ENCODE measurements at regions not wholly inside any gene's neighbourhood (a gene's known extent, or its start where the extent isn't known, plus 50 kb on each side); places are given as distances from the start of the nearest gene placed in this dataset.

DNA sequence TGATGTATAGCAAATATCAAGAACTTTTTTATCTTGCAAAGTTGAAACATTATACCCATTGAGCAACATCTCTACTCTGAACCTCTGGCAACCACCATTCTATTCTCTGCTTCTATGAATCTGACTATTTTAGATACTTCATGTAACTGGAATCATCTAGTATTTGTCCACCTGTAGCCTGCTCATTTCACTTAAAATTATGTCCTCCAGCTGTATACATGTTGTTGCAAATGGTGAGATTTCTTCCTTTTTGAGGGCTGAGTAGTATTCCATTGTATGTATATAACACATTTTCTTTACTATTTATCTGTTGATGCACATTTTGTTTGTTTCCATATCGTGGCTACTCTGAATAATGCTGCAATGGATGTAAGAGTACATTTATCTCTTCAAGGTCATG is 476.3 kb upstream of the LRRC4C start:
- DNase-seq (ENCODE audit: insufficient read length, low spot score): no peak
- no peak for FAIRE-seq
- no peak for TF ChIP-seq SPI1 (IDR thresholded peaks at IDR 0.05; ENCODE audit: low read depth, low read length)
- TF ChIP-seq POLR2A (IDR thresholded peaks at IDR 0.05; ENCODE audit: low read depth, low read length): no peak
- no peak for TF ChIP-seq POLR2AphosphoS5 (IDR thresholded peaks at IDR 0.05; ENCODE audit: low read depth, low read length)
- TF ChIP-seq POU2F2 (IDR thresholded peaks at IDR 0.05; ENCODE audit: low read depth, low read length): no peak
- TF ChIP-seq PAX5 (IDR thresholded peaks at IDR 0.05; ENCODE audit: insufficient read depth, low read length, severe bottlenecking): no peak
- TF ChIP-seq TAF1 (IDR thresholded peaks at IDR 0.05; ENCODE audit: low read depth, low read length): no peak

- DNase-seq (ENCODE audit: insufficient read length, low spot score) (no peak), FAIRE-seq (no peak)
- TF ChIP-seq POU2F2 (IDR thresholded peaks at IDR 0.05; ENCODE audit: low read depth, low read length) (no peak), POLR2AphosphoS5 (IDR thresholded peaks at IDR 0.05; ENCODE audit: low read depth, low read length) (no peak), SPI1 (IDR thresholded peaks at IDR 0.05; ENCODE audit: low read depth, low read length) (no peak), POLR2A (IDR thresholded peaks at IDR 0.05; ENCODE audit: low read depth, low read length) (no peak), PAX5 (IDR thresholded peaks at IDR 0.05; ENCODE audit: insufficient read depth, low read length, severe bottlenecking) (no peak), TAF1 (IDR thresholded peaks at IDR 0.05; ENCODE audit: low read depth, low read length) (no peak)
Measured at GRCh38 chr11:41943656-41944055, 484.2 kb upstream of the LRRC4C start.

- no peak for FAIRE-seq
- no peak for DNase-seq (ENCODE audit: insufficient read length, low spot score)
- TF ChIP-seq POLR2AphosphoS5 (IDR thresholded peaks at IDR 0.05; ENCODE audit: low read depth, low read length) (no peak), TAF1 (IDR thresholded peaks at IDR 0.05; ENCODE audit: low read depth, low read length) (no peak), POLR2A (IDR thresholded peaks at IDR 0.05; ENCODE audit: low read depth, low read length) (no peak), PAX5 (IDR thresholded peaks at IDR 0.05; ENCODE audit: insufficient read depth, low read length, severe bottlenecking) (no peak), SPI1 (IDR thresholded peaks at IDR 0.05; ENCODE audit: low read depth, low read length) (no peak), POU2F2 (IDR thresholded peaks at IDR 0.05; ENCODE audit: low read depth, low read length) (no peak)
Measured at GRCh38 chr11:41947392-41947791, 487.9 kb upstream of the LRRC4C start.

DNA sequence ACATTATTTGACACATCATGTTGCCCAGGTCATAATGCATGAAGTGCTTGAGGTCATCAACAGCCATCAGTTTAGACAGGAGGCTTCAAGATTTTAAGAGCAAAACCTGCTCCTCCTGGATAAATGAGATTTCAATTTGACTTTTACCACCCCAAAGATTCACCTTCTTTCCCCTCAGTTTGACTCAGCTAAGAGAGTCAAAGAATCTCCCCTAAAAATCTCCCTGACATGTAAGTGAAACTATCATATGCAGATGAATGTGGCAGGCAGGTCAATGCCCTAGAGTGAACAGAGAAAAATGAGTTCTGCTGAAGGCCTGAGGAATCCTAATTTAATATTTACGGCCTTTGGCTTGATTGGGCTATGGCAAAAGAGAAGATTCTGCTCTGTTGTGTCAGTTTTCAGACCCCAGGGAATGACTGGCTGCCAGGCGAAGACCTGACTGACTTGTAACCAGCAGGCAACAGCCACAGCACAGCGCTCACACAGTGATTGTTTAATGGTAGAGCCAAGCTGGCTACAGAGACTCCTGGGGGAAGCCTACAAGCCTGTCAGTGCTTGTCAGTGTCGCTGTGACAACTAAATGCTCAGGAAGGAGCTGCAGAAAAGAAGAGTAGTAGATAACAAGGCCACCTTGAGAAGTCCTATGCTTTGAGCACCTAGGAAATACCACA is 491.2 kb upstream of the LRRC4C start:
- FAIRE-seq (no peak), DNase-seq (ENCODE audit: insufficient read length, low spot score) (no peak)
- TF ChIP-seq POU2F2 (IDR thresholded peaks at IDR 0.05; ENCODE audit: low read depth, low read length) (no peak), SPI1 (IDR thresholded peaks at IDR 0.05; ENCODE audit: low read depth, low read length) (no peak), TAF1 (IDR thresholded peaks at IDR 0.05; ENCODE audit: low read depth, low read length) (no peak), PAX5 (IDR thresholded peaks at IDR 0.05; ENCODE audit: insufficient read depth, low read length, severe bottlenecking) (no peak), POLR2AphosphoS5 (IDR thresholded peaks at IDR 0.05; ENCODE audit: low read depth, low read length) (no peak), POLR2A (IDR thresholded peaks at IDR 0.05; ENCODE audit: low read depth, low read length) (no peak)

DNA sequence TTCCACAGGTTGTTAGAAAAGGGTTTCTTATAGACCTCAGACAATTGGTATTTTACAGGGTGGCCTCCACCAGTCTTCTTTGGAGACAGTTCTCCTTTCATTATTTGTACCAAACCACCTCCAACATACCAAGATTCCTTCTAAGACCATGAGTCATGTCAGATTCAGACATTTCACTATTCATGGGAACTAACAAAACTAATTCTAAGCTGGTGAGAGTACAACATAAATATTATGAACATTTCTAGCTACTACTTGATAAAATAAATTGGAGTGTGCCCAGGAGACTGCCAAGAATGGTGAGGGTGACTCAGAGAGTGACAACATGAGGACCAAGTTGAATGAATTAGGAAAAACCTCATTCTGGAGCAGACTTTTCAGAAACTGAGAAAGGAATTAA is 494.6 kb upstream of the LRRC4C start:
- FAIRE-seq (no peak), DNase-seq (ENCODE audit: insufficient read length, low spot score) (no peak)
- TF ChIP-seq PAX5 (IDR thresholded peaks at IDR 0.05; ENCODE audit: insufficient read depth, low read length, severe bottlenecking): no peak
- TF ChIP-seq POLR2A (IDR thresholded peaks at IDR 0.05; ENCODE audit: low read depth, low read length): no peak
- no peak for TF ChIP-seq POU2F2 (IDR thresholded peaks at IDR 0.05; ENCODE audit: low read depth, low read length)
- TF ChIP-seq SPI1 (IDR thresholded peaks at IDR 0.05; ENCODE audit: low read depth, low read length): no peak
- TF ChIP-seq POLR2AphosphoS5 (IDR thresholded peaks at IDR 0.05; ENCODE audit: low read depth, low read length): no peak
- TF ChIP-seq TAF1 (IDR thresholded peaks at IDR 0.05; ENCODE audit: low read depth, low read length): no peak

DNA sequence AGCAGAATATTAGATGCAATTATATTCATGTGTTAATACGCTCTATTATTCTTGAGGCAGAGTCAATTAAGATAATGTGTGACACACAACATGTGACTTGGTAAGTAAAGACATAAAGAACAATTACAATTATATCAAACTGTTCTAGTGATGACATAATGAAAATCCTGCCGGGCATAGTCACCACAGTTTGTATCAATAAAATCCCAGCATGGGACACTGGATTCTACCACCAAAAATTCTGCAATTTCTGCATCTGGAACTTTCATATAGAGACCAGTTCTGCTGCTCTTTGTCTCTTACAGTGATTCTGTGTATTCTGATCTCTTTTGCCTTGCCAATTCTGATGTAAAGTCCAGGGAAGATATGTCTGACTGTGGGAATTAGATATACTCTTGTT is 495.6 kb upstream of the LRRC4C start:
- no peak for FAIRE-seq
- TF ChIP-seq POU2F2 (IDR thresholded peaks at IDR 0.05; ENCODE audit: low read depth, low read length): no peak
- TF ChIP-seq PAX5 (IDR thresholded peaks at IDR 0.05; ENCODE audit: insufficient read depth, low read length, severe bottlenecking): no peak
- no peak for TF ChIP-seq POLR2AphosphoS5 (IDR thresholded peaks at IDR 0.05; ENCODE audit: low read depth, low read length)
- TF ChIP-seq TAF1 (IDR thresholded peaks at IDR 0.05; ENCODE audit: low read depth, low read length): no peak
- DNase-seq (ENCODE audit: insufficient read length, low spot score): no peak

- TF ChIP-seq POLR2A (IDR thresholded peaks at IDR 0.05; ENCODE audit: low read depth, low read length) (no peak), POU2F2 (IDR thresholded peaks at IDR 0.05; ENCODE audit: low read depth, low read length) (no peak), PAX5 (IDR thresholded peaks at IDR 0.05; ENCODE audit: insufficient read depth, low read length, severe bottlenecking) (no peak), POLR2AphosphoS5 (IDR thresholded peaks at IDR 0.05; ENCODE audit: low read depth, low read length) (no peak), SPI1 (IDR thresholded peaks at IDR 0.05; ENCODE audit: low read depth, low read length) (no peak), TAF1 (IDR thresholded peaks at IDR 0.05; ENCODE audit: low read depth, low read length) (no peak)
- FAIRE-seq: no peak
- DNase-seq (ENCODE audit: insufficient read length, low spot score): no peak
Measured at GRCh38 chr11:41955635-41956400, 496.4 kb upstream of the LRRC4C start.

- DNase-seq (ENCODE audit: insufficient read length, low spot score) (no peak), FAIRE-seq (no peak)
- no peak for TF ChIP-seq SPI1 (IDR thresholded peaks at IDR 0.05; ENCODE audit: low read depth, low read length)
- no peak for TF ChIP-seq POLR2A (IDR thresholded peaks at IDR 0.05; ENCODE audit: low read depth, low read length)
- TF ChIP-seq POU2F2 (IDR thresholded peaks at IDR 0.05; ENCODE audit: low read depth, low read length): no peak
- TF ChIP-seq PAX5 (IDR thresholded peaks at IDR 0.05; ENCODE audit: insufficient read depth, low read length, severe bottlenecking): no peak
- no peak for TF ChIP-seq TAF1 (IDR thresholded peaks at IDR 0.05; ENCODE audit: low read depth, low read length)
- TF ChIP-seq POLR2AphosphoS5 (IDR thresholded peaks at IDR 0.05; ENCODE audit: low read depth, low read length): no peak
Measured at GRCh38 chr11:41963406-41963805, 504.0 kb upstream of the LRRC4C start.

GRCh38 chr11:41970681-41971080 is 511.2 kb upstream of the LRRC4C start:
- FAIRE-seq: no peak
- TF ChIP-seq TAF1 (IDR thresholded peaks at IDR 0.05; ENCODE audit: low read depth, low read length) (no peak), POU2F2 (IDR thresholded peaks at IDR 0.05; ENCODE audit: low read depth, low read length) (no peak), PAX5 (IDR thresholded peaks at IDR 0.05; ENCODE audit: insufficient read depth, low read length, severe bottlenecking) (no peak), POLR2A (IDR thresholded peaks at IDR 0.05; ENCODE audit: low read depth, low read length) (no peak), SPI1 (IDR thresholded peaks at IDR 0.05; ENCODE audit: low read depth, low read length) (no peak), POLR2AphosphoS5 (IDR thresholded peaks at IDR 0.05; ENCODE audit: low read depth, low read length) (no peak)
- DNase-seq (ENCODE audit: insufficient read length, low spot score): no peak

Measured in GM12891 (cell line).